HK-2 (cell line): ENCODE measurements at regions not wholly inside any gene's neighbourhood (a gene's known extent, or its start where the extent isn't known, plus 50 kb on each side); places are given as distances from the start of the nearest gene placed in this dataset.

ENCODE experiments used
- DNase-seq: peaks from one replicate; pipeline ENCODE4 v3.0.0-alpha.2; 2018; ENCODE audit not compliant: unreplicated experiment

DNA sequence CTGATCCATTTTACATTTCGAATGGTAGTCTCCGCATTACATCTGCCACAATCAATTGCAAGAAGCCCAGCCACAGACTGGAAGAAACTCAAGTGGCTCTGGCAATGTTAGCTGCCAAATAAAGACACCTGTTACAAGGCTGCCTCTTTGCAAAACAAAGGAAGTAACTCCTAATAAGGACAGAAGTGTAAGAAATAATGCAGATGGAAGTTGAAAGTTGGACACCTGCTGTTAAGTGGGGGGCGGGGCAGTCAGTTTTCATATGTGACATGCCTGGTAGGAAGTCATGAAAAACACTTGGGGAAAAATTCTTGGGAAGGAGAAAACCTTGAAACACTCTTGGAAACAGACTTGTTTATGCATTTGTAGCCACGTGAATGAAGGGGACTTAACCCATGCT is 54.1 kb upstream of the ATP2C1 start:
- no peak for DNase-seq

DNA sequence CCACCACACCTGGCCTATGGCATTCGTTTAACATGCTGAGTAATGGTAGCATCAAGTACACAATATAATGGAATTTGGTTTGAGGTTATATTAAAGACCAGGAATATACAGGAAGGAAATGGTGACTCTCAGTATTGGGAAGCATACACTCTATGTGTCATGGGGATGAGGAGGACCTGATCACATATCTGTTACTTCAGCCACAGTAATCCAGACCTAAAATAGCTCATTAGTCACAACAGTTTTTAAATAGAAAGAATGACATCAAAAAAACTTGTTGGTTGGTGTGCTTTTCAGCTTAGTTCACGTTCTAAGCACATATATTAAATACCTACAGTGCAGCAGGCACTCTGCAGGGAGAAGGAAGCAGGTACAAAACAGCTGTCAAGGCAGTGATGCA is 52.5 kb upstream of the ATP2C1 start:
- no peak for DNase-seq

DNA sequence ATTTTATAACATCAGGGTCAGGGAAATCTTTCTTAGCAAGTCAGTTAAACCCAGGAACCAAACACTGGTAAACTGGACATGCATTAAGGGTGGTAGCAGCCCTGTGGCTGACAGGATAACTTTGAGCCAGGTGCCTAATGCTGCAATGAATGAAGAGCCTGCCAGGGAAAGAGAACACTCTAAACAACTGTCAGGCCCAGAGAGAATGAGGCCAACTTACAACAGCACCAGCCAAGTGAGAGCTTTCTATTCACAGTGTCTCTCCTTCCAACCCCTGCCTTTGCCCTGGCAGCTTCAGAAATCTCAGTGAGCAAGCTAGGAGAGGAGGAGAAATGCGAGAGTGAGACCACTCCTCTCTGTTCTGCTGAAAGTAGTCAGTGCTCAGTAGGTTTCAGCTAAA is 50.4 kb upstream of the ATP2C1 start:
- DNase-seq, result no peak
